ENCODE measurements at regions not wholly inside any gene's neighbourhood (a gene's known extent, or its start where the extent isn't known, plus 50 kb on each side); places are given as distances from the start of the nearest gene placed in this dataset.

DNA sequence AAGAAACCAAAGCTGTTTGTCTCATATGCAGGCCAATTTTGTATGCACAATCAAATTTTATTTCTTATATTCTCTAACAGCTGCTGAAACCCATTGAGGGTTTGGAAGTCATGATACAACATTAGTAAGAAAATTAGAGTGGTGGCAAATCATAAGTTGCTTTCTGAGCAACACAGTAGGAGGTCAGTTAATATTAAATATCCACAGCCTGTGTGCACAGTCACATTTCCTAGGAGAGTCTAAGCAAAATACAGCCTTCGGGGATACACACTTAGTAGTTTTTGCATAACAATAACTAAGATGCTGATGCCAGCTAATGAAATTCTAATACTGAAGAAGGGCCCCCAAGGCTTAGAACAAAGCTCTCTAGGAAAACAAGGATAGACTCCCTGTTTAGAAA lies 209.6 kb upstream of the E2F7 start:
- Mint-ChIP-seq H3K36me3 (ENCODE audit: low read depth) (no peaks in the 10 kb centered on the region), H3K9me3 (no peaks in the 10 kb centered on the region), H3K27ac (no peak overlapping the region), H3K27me3 (ENCODE audit: low read depth) (no peaks in the 10 kb centered on the region), H3K4me3 (no peak overlapping the region), H3K4me1 (ENCODE audit: low read depth) (no peaks in the 10 kb centered on the region)
- no peak for DNase-seq (ENCODE audit: low spot score)

DNA sequence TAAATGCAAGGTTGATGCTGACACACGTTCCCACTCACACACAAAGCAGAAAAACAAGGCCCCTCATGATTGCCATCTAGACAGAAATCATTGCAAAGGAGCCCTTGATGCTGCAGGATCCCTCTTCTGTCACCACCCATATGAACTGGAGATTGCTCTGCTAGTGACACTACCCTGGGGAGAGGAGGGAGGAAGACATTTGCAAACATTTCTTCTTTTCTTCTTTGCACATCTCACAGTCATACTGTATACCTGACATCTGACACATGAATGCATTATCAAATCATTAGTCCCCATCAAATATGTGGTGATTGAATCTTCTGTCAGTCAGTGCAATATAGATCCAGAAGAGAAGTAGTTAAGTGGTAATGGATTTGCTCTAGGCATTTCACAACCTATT lies 208.5 kb upstream of the E2F7 start:
- no peak overlapping the region for H3K27ac Mint-ChIP-seq
- DNase-seq (ENCODE audit: low spot score) = no peak
- H3K27me3 Mint-ChIP-seq (ENCODE audit: low read depth) = no peaks in the 10 kb centered on the region
- no peaks in the 10 kb centered on the region for H3K4me1 Mint-ChIP-seq (ENCODE audit: low read depth)
- H3K36me3 Mint-ChIP-seq (ENCODE audit: low read depth) = no peaks in the 10 kb centered on the region
- no peaks in the 10 kb centered on the region for H3K9me3 Mint-ChIP-seq
- H3K4me3 Mint-ChIP-seq = no peak overlapping the region

- no peaks in the 10 kb centered on the region for H3K9me3 Mint-ChIP-seq
- H3K36me3 Mint-ChIP-seq (ENCODE audit: low read depth) = no peaks in the 10 kb centered on the region
- H3K27me3 Mint-ChIP-seq (ENCODE audit: low read depth) = no peaks in the 10 kb centered on the region
- no peaks in the 10 kb centered on the region for H3K4me1 Mint-ChIP-seq (ENCODE audit: low read depth)
- no peak overlapping the region for H3K27ac Mint-ChIP-seq
- no peak for DNase-seq (ENCODE audit: low spot score)
- H3K4me3 Mint-ChIP-seq = no peak overlapping the region
Measured at GRCh38 chr12:77256956-77257355, 191.6 kb upstream of the E2F7 start.

DNA sequence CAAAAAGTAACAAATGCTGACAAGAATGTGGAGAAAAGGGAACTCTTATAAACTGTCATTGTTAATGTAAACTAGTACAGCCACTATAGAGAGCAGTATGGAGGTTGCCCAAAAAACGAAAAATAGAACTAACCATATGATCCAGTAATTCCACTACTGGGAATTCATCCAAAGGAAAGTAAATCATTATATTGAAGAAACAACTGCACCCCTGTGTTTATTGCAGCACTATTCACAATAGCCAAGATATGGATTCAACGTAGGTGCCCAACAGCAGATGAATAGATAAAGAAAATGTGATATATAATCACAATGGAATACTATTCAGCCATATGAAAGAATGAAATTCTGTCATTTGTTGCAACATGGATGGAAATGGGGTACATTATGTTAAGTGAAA lies 188.0 kb upstream of the E2F7 start:
- Mint-ChIP-seq H3K27me3 (ENCODE audit: low read depth) (no peaks in the 10 kb centered on the region), H3K4me3 (no peak overlapping the region), H3K36me3 (ENCODE audit: low read depth) (no peaks in the 10 kb centered on the region), H3K9me3 (no peaks in the 10 kb centered on the region), H3K27ac (no peak overlapping the region), H3K4me1 (ENCODE audit: low read depth) (no peaks in the 10 kb centered on the region)
- DNase-seq (ENCODE audit: low spot score) = no peak

GRCh38 chr12:77251799-77252198 lies 186.4 kb upstream of the E2F7 start:
- Mint-ChIP-seq H3K27ac (no peak overlapping the region), H3K4me1 (ENCODE audit: low read depth) (no peaks in the 10 kb centered on the region)
- DNase-seq (ENCODE audit: low spot score) = no peak

GRCh38 chr12:77249892-77250291 lies 184.5 kb upstream of the E2F7 start:
- Mint-ChIP-seq H3K4me1 (ENCODE audit: low read depth) (no peaks in the 10 kb centered on the region), H3K27me3 (ENCODE audit: low read depth) (no peaks in the 10 kb centered on the region), H3K36me3 (ENCODE audit: low read depth) (no peaks in the 10 kb centered on the region), H3K27ac (no peak overlapping the region), H3K4me3 (no peak overlapping the region), H3K9me3 (no peaks in the 10 kb centered on the region)
- DNase-seq (ENCODE audit: low spot score) = no peak

More at GRCh38 chr12:77251799-77252198, 186.4 kb upstream of the E2F7 start:
- H3K4me3 Mint-ChIP-seq = no peak overlapping the region
- H3K9me3 Mint-ChIP-seq = no peaks in the 10 kb centered on the region
- no peaks in the 10 kb centered on the region for H3K27me3 Mint-ChIP-seq (ENCODE audit: low read depth)
- H3K36me3 Mint-ChIP-seq (ENCODE audit: low read depth) = no peaks in the 10 kb centered on the region

- no peak overlapping the region for H3K27ac Mint-ChIP-seq
- no peaks in the 10 kb centered on the region for H3K9me3 Mint-ChIP-seq
- H3K4me1 Mint-ChIP-seq (ENCODE audit: low read depth) = no peaks in the 10 kb centered on the region
- H3K27me3 Mint-ChIP-seq (ENCODE audit: low read depth) = no peaks in the 10 kb centered on the region
- no peaks in the 10 kb centered on the region for H3K36me3 Mint-ChIP-seq (ENCODE audit: low read depth)
- DNase-seq (ENCODE audit: low spot score) = no peak
- no peak overlapping the region for H3K4me3 Mint-ChIP-seq
Measured at GRCh38 chr12:77248036-77248435, 182.7 kb upstream of the E2F7 start.

DNA sequence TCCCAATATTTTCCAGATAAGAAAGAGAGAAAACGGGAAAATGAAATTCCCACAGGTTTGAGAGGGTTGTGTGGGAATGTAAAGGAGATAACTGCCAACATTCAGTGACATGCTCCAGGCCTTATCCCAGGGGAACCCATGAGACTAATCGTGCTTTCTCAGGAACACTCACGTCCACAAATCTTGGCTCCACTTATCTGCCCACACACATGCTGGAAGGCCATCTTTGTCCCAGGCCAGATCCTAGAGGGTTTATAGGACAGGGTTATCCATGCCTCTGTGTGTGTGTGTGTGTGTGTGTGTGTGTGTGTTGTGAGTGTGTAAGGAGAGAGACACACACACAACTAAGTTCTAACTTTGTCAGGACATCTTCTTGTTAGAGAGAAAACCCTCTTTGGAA lies 182.2 kb upstream of the E2F7 start:
- Mint-ChIP-seq H3K4me1 (ENCODE audit: low read depth) (no peaks in the 10 kb centered on the region), H3K9me3 (no peaks in the 10 kb centered on the region), H3K27me3 (ENCODE audit: low read depth) (no peaks in the 10 kb centered on the region), H3K27ac (no peak overlapping the region), H3K36me3 (ENCODE audit: low read depth) (no peaks in the 10 kb centered on the region), H3K4me3 (no peak overlapping the region)
- DNase-seq (ENCODE audit: low spot score) = no peak

DNA sequence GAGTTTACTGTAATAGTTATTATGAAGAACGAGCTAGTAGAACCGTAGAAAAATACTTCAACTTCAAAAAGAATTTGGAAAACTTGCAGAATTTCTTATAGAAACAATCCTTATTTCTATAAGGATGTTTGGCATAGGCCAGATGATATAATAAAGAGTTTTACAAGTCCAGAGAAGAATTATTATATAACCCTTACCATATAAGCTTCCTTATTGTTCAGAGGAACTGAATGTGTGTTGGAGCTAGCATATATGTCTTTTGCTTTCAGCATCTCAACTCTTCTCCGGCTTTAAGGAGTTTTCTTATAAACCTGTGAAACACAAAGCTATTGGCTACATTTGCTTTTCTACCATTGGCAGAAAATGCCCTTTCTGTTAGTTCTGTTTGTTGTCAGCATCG lies 178.0 kb upstream of the E2F7 start:
- H3K36me3 Mint-ChIP-seq (ENCODE audit: low read depth) = no peaks in the 10 kb centered on the region
- no peaks in the 10 kb centered on the region for H3K9me3 Mint-ChIP-seq
- no peak overlapping the region for H3K4me3 Mint-ChIP-seq
- no peaks in the 10 kb centered on the region for H3K27me3 Mint-ChIP-seq (ENCODE audit: low read depth)
- H3K4me1 Mint-ChIP-seq (ENCODE audit: low read depth) = no peaks in the 10 kb centered on the region
- no peak for DNase-seq (ENCODE audit: low spot score)
- H3K27ac Mint-ChIP-seq = no peak overlapping the region

DNA sequence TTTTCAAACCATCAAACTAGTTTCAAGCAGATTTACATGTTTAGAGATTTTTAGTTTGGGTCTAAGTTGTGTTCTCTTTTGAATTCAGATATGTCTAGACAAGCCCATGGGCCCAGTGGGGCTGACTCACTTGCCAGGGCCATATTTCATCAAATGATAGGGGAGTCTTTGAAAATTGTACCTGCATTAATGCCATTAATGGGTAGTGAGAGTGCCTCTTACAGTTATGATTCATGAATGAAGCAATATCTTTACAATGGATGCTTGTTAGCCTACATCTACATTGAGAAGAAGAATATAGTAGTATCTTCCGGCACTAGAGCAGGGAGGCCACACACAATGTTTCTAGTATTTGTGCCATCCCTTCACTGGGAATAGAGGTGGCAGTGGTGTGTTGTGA lies 174.2 kb upstream of the E2F7 start:
- no peaks in the 10 kb centered on the region for H3K4me1 Mint-ChIP-seq (ENCODE audit: low read depth)

DNA sequence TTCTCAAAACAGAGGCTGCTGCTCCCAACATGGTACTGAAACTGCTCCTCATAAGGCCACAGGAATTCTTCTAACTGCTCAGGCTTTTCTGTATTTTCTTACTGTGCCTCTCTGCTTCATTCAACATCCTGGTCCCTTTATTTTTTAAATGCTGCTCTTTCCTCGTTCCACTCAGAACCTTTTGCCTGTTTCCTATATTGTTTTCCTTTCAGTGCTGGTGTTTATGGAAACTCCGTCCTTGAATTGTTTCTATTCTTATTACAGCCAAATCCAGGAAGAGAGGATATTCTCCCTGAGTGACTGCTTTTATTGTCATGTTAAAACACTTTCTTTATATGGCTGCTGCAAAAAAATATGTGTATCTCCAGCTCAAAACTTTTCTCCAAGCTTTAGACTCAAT lies 173.0 kb upstream of the E2F7 start:
- H3K4me1 Mint-ChIP-seq (ENCODE audit: low read depth) = no peaks in the 10 kb centered on the region

More for the DNA sequence above, 174.2 kb upstream of the E2F7 start:
- no peak overlapping the region for H3K4me3 Mint-ChIP-seq
- no peak overlapping the region for H3K27ac Mint-ChIP-seq
- no peak for DNase-seq (ENCODE audit: low spot score)
- H3K27me3 Mint-ChIP-seq (ENCODE audit: low read depth) = no peaks in the 10 kb centered on the region
- no peaks in the 10 kb centered on the region for H3K9me3 Mint-ChIP-seq
- H3K36me3 Mint-ChIP-seq (ENCODE audit: low read depth) = no peaks in the 10 kb centered on the region

DNA sequence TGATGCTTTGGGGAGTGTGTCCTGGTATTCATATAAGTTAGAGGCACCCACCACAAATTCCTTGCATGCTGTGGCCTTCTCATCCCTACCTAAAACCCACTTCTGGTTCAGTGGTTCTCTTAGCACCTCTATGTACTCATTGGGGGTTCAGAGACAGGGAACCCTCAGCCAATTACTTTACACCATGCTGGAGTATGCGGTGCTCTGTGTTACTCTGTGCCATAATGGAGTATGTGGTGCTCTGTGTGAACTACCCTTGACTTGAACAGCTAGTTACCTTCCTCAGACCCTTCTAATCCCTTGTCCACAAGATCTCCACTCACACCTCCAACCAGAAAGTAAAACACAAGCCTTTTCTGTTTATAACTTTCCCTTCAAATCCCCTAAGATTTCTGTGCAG lies 172.5 kb upstream of the E2F7 start:
- DNase-seq (ENCODE audit: low spot score) = no peak
- Mint-ChIP-seq H3K27me3 (ENCODE audit: low read depth) (no peaks in the 10 kb centered on the region), H3K4me3 (no peak overlapping the region), H3K4me1 (ENCODE audit: low read depth) (no peaks in the 10 kb centered on the region), H3K9me3 (no peaks in the 10 kb centered on the region), H3K27ac (no peak overlapping the region), H3K36me3 (ENCODE audit: low read depth) (no peaks in the 10 kb centered on the region)

More for the DNA sequence above, 173.0 kb upstream of the E2F7 start:
- Mint-ChIP-seq H3K36me3 (ENCODE audit: low read depth) (no peaks in the 10 kb centered on the region), H3K27me3 (ENCODE audit: low read depth) (no peaks in the 10 kb centered on the region), H3K4me3 (no peak overlapping the region), H3K9me3 (no peaks in the 10 kb centered on the region), H3K27ac (no peak overlapping the region)
- no peak for DNase-seq (ENCODE audit: low spot score)

DNA sequence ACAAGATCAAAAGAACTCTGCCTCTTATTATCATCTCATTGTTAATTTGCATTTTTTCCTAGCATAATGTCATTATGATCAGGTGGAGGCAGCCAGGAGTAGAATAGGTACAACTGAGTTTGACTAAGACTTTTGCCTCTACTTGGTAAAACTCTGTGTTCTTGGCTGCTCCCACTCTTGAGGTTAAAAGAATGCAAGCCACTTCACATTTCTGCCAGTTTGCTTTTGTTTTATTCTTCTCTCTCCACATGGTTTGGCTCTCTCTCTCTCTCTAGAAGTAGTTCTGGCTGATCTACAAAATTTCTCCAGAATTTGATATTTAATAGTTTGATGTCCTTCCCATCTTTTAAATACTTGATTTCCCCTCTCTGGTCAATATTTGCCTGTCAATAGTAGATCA lies 170.7 kb upstream of the E2F7 start:
- H3K4me3 Mint-ChIP-seq = no peak overlapping the region
- DNase-seq (ENCODE audit: low spot score) = no peak
- no peaks in the 10 kb centered on the region for H3K36me3 Mint-ChIP-seq (ENCODE audit: low read depth)
- no peaks in the 10 kb centered on the region for H3K4me1 Mint-ChIP-seq (ENCODE audit: low read depth)
- H3K9me3 Mint-ChIP-seq = no peaks in the 10 kb centered on the region
- H3K27me3 Mint-ChIP-seq (ENCODE audit: low read depth) = no peaks in the 10 kb centered on the region
- no peak overlapping the region for H3K27ac Mint-ChIP-seq

GRCh38 chr12:77232045-77232444 lies 166.7 kb upstream of the E2F7 start:
- H3K27ac Mint-ChIP-seq = no peak overlapping the region

GRCh38 chr12:77231501-77231918 lies 166.1 kb upstream of the E2F7 start:
- Mint-ChIP-seq H3K9me3 (no peaks in the 10 kb centered on the region), H3K4me3 (no peak overlapping the region), H3K27me3 (ENCODE audit: low read depth) (no peaks in the 10 kb centered on the region), H3K4me1 (ENCODE audit: low read depth) (no peaks in the 10 kb centered on the region), H3K27ac (no peak overlapping the region), H3K36me3 (ENCODE audit: low read depth) (no peaks in the 10 kb centered on the region)
- DNase-seq (ENCODE audit: low spot score) = no peak

More at GRCh38 chr12:77232045-77232444, 166.7 kb upstream of the E2F7 start:
- no peaks in the 10 kb centered on the region for H3K36me3 Mint-ChIP-seq (ENCODE audit: low read depth)
- no peaks in the 10 kb centered on the region for H3K27me3 Mint-ChIP-seq (ENCODE audit: low read depth)
- H3K4me3 Mint-ChIP-seq = no peak overlapping the region
- H3K9me3 Mint-ChIP-seq = no peaks in the 10 kb centered on the region
- DNase-seq (ENCODE audit: low spot score) = no peak
- H3K4me1 Mint-ChIP-seq (ENCODE audit: low read depth) = no peaks in the 10 kb centered on the region
